ENCODE measurements at regions not wholly inside any gene's neighbourhood (a gene's known extent, or its start where the extent isn't known, plus 50 kb on each side); places are given as distances from the start of the nearest gene placed in this dataset.

GRCh38 chr7:119665796-119666195, 607.2 kb upstream of the KCND2 start:
- Histone ChIP-seq H3K4me3 (ENCODE audit: low read length) (no peak overlapping the region), H3K27me3 (ENCODE audit: control insufficient read depth, insufficient read depth, low read length) (no peaks in the 10 kb centered on the region), H3K9me3 (ENCODE audit: control insufficient read depth, insufficient read depth, low read length) (peaks cover 4% of the 10 kb centered on the region), H3K36me3 (ENCODE audit: control insufficient read depth, insufficient read depth, low read length) (no peaks in the 10 kb centered on the region), H3K4me1 (ENCODE audit: control insufficient read depth, insufficient read depth, low read length) (no peaks in the 10 kb centered on the region), H3K27ac (ENCODE audit: low read length) (no peak overlapping the region)
- no peak for TF ChIP-seq CTCF (IDR thresholded peaks at IDR 0.05)
- H3K27me3 Mint-ChIP-seq (ENCODE audit: low read depth in 2 of 2), result no peaks in the 10 kb centered on the region
- H3K27ac Mint-ChIP-seq, result no peak overlapping the region
- no peaks in the 10 kb centered on the region for H3K4me1 Mint-ChIP-seq
- peaks cover 17% of the 10 kb centered on the region for H3K36me3 Mint-ChIP-seq
- DNase-seq, result no peak
- no peak overlapping the region for H3K4me3 Mint-ChIP-seq
- H3K9me3 Mint-ChIP-seq, result peaks cover 24 to 35% of the 10 kb centered on the region in 2 donors
- ATAC-seq, result no peak
- intact Hi-C loops (cut with micrococcal nuclease), result no loop called here

GRCh38 chr7:119681336-119681735, 591.6 kb upstream of the KCND2 start:
- no peaks in the 10 kb centered on the region for H3K4me1 Mint-ChIP-seq
- Histone ChIP-seq H3K27me3 (ENCODE audit: control insufficient read depth, insufficient read depth, low read length) (no peaks in the 10 kb centered on the region), H3K4me1 (ENCODE audit: control insufficient read depth, insufficient read depth, low read length) (no peaks in the 10 kb centered on the region), H3K9me3 (ENCODE audit: control insufficient read depth, insufficient read depth, low read length) (no peaks in the 10 kb centered on the region), H3K36me3 (ENCODE audit: control insufficient read depth, insufficient read depth, low read length) (no peaks in the 10 kb centered on the region), H3K4me3 (ENCODE audit: low read length) (no peak overlapping the region), H3K27ac (ENCODE audit: low read length) (no peak overlapping the region)
- H3K27me3 Mint-ChIP-seq (ENCODE audit: low read depth in 2 of 2), result no peaks in the 10 kb centered on the region
- DNase-seq (no peak), ATAC-seq (no peak)
- H3K27ac Mint-ChIP-seq, result no peak overlapping the region
- H3K36me3 Mint-ChIP-seq, result no peaks in the 10 kb centered on the region
- intact Hi-C loops (cut with micrococcal nuclease), result no loop called here
- no peak overlapping the region for H3K4me3 Mint-ChIP-seq
- H3K9me3 Mint-ChIP-seq, result peaks cover 18 to 21% of the 10 kb centered on the region in 2 donors
- no peak for TF ChIP-seq CTCF (IDR thresholded peaks at IDR 0.05)
- 100% methylated on average over 1 of the region's 2 CpGs for WGBS (ENCODE audit: insufficient coverage)

- H3K9me3 Mint-ChIP-seq, result peaks cover 19% of the 10 kb centered on the region in 2 donors
- H3K4me3 Mint-ChIP-seq, result no peak overlapping the region
- TF ChIP-seq CTCF (IDR thresholded peaks at IDR 0.05), result no peak
These were observed 588.2 kb upstream of the KCND2 start for GRCh38 chr7:119684763-119685162.

GRCh38 chr7:119685906-119686305, 587.1 kb upstream of the KCND2 start:
- DNase-seq (no peak), ATAC-seq (no peak)
- Mint-ChIP-seq H3K4me1 (no peaks in the 10 kb centered on the region), H3K4me3 (no peak overlapping the region), H3K27me3 (ENCODE audit: low read depth in 2 of 2) (no peaks in the 10 kb centered on the region), H3K9me3 (peaks cover 14 to 16% of the 10 kb centered on the region in 2 donors), H3K27ac (no peak overlapping the region), H3K36me3 (no peaks in the 10 kb centered on the region)
- no peak for TF ChIP-seq CTCF (IDR thresholded peaks at IDR 0.05)
- Histone ChIP-seq H3K4me3 (ENCODE audit: low read length) (no peak overlapping the region), H3K36me3 (ENCODE audit: control insufficient read depth, insufficient read depth, low read length) (no peaks in the 10 kb centered on the region), H3K27ac (ENCODE audit: low read length) (no peak overlapping the region), H3K9me3 (ENCODE audit: control insufficient read depth, insufficient read depth, low read length) (no peaks in the 10 kb centered on the region), H3K27me3 (ENCODE audit: control insufficient read depth, insufficient read depth, low read length) (no peaks in the 10 kb centered on the region), H3K4me1 (ENCODE audit: control insufficient read depth, insufficient read depth, low read length) (no peaks in the 10 kb centered on the region)
- intact Hi-C loops (cut with micrococcal nuclease), result no loop called here
- WGBS (ENCODE audit: insufficient coverage), result 43% methylated on average over 1 of the region's 2 CpGs

More at GRCh38 chr7:119684763-119685162, 588.2 kb upstream of the KCND2 start:
- no peaks in the 10 kb centered on the region for H3K4me1 ChIP-seq (ENCODE audit: control insufficient read depth, insufficient read depth, low read length)
- ATAC-seq (no peak), DNase-seq (no peak)
- Mint-ChIP-seq H3K36me3 (no peaks in the 10 kb centered on the region), H3K4me1 (no peaks in the 10 kb centered on the region), H3K27ac (no peak overlapping the region), H3K27me3 (ENCODE audit: low read depth in 2 of 2) (no peaks in the 10 kb centered on the region)
- H3K9me3 ChIP-seq (ENCODE audit: control insufficient read depth, insufficient read depth, low read length), result no peaks in the 10 kb centered on the region
- no peak overlapping the region for H3K27ac ChIP-seq (ENCODE audit: low read length)
- H3K36me3 ChIP-seq (ENCODE audit: control insufficient read depth, insufficient read depth, low read length), result no peaks in the 10 kb centered on the region
- H3K4me3 ChIP-seq (ENCODE audit: low read length), result no peak overlapping the region
- intact Hi-C loops (cut with micrococcal nuclease), result no loop called here
- no peaks in the 10 kb centered on the region for H3K27me3 ChIP-seq (ENCODE audit: control insufficient read depth, insufficient read depth, low read length)

Data from natural killer cell (primary cell).